ENCODE measurements at regions not wholly inside any gene's neighbourhood (a gene's known extent, or its start where the extent isn't known, plus 50 kb on each side); places are given as distances from the start of the nearest gene placed in this dataset.

- intact Hi-C loops (cut with DNase I) = no loop called here
- FAIRE-seq = no peak
Measured at GRCh38 chr4:112994732-112995464, 54.6 kb upstream of the ANK2 start.

More at GRCh38 chr4:112994732-112995464, 54.6 kb upstream of the ANK2 start:
- Histone ChIP-seq H3K4me1 (no peaks in the 10 kb centered on the region), H3K4me3 (no peak overlapping the region), H3K9me3 (no peaks in the 10 kb centered on the region), H3K27ac (no peak overlapping the region), H3K36me3 (no peaks in the 10 kb centered on the region), H3K27me3 (no peaks in the 10 kb centered on the region)
- DNase-seq = no peak
- WGBS, 2 donors = 72 to 85% methylated on average over 3 of the region's 3 CpGs
- no peak for ATAC-seq
- no peak for TF ChIP-seq CTCF (IDR thresholded peaks at IDR 0.05)
